ENCODE measurements at regions not wholly inside any gene's neighbourhood (a gene's known extent, or its start where the extent isn't known, plus 50 kb on each side); places are given as distances from the start of the nearest gene placed in this dataset.

DNA sequence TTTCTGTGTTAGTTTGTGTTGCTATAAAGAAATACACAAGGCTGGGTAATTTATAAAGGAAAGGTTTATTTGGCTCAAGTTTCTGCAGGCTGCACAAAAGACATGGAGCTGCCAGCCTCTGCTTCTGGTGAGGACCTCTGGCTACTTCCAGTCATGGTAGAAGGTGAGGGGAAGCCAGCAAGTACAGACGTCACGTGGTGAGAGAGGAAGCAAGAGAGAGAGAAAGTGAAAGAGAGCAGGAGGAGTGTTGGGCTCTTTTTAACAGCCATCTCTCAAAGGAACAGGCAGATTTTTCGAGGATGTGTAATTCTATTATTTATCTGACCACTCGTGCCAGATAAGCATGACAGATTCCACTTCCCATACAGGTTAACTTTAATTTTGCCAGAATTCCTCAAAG lies 1199.1 kb downstream of the ADGRL3 start:
- TF ChIP-seq, protein P1, sequence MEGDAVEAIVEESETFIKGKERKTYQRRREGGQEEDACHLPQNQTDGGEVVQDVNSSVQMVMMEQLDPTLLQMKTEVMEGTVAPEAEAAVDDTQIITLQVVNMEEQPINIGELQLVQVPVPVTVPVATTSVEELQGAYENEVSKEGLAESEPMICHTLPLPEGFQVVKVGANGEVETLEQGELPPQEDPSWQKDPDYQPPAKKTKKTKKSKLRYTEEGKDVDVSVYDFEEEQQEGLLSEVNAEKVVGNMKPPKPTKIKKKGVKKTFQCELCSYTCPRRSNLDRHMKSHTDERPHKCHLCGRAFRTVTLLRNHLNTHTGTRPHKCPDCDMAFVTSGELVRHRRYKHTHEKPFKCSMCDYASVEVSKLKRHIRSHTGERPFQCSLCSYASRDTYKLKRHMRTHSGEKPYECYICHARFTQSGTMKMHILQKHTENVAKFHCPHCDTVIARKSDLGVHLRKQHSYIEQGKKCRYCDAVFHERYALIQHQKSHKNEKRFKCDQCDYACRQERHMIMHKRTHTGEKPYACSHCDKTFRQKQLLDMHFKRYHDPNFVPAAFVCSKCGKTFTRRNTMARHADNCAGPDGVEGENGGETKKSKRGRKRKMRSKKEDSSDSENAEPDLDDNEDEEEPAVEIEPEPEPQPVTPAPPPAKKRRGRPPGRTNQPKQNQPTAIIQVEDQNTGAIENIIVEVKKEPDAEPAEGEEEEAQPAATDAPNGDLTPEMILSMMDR (IDR thresholded peaks at IDR 0.05): no peak
- TF ChIP-seq POLR2AphosphoS5 (IDR thresholded peaks at IDR 0.05) (no peak), POLR2A (IDR thresholded peaks at IDR 0.05) (no peak)
